HCT116 (cell line): ENCODE measurements at regions not wholly inside any gene's neighbourhood (a gene's known extent, or its start where the extent isn't known, plus 50 kb on each side); places are given as distances from the start of the nearest gene placed in this dataset.

Experiments
- ATF3 ChIP-seq: IDR thresholded peaks from 2 replicates; pipeline ENCODE4 v1.6.1; 2012
- EZH2 ChIP-seq: fragments of 200-600 bp; sonication (generic); IDR thresholded peaks from 2 replicates; pipeline ENCODE4 v1.6.1; 2017; ENCODE audit warnings: antibody characterized with exemption, mixed run types
- POLR2A ChIP-seq: IDR thresholded peaks from 2 replicates; pipeline ENCODE4 v1.7.0; 2011; ENCODE audit warnings: borderline replicate concordance; ENCODE audit not compliant: insufficient read depth, insufficient read length; ENCODE audit errors: extremely low read depth
- REST ChIP-seq: IDR thresholded peaks from 2 replicates; pipeline ENCODE4 v1.6.1; 2012; ENCODE audit warnings: low read depth
- ZBTB33 ChIP-seq: IDR thresholded peaks from 2 replicates; pipeline ENCODE4 v1.6.1; 2011; ENCODE audit warnings: mild to moderate bottlenecking, low read length, moderate library complexity; ENCODE audit not compliant: insufficient replicate concordance; ENCODE audit errors: extremely low read depth
- TF ChIP-seq, protein P1 (sequence below), 3 experiments: fragments of 200-600 bp in 1 of 3; sonication (generic) in 1 of 3; IDR thresholded peaks in 2 of 3; conservative IDR thresholded peaks in 1 of 3; 2 replicates each; pipeline ENCODE4 v1.5.1; 2012 to 2017; ENCODE audit warnings: low read depth in 2 of 3, low read length in 2 of 3, antibody characterized with exemption in 1 of 3, borderline replicate concordance in 1 of 3, control low read depth in 1 of 3, mild to moderate bottlenecking in 1 of 3, mixed read lengths in 1 of 3, mixed run types in 1 of 3, moderate library complexity in 1 of 3; ENCODE audit not compliant: insufficient read depth in 1 of 3
- TF ChIP-seq, protein P2 (sequence below): IDR thresholded peaks from 2 replicates; pipeline ENCODE4 v1.6.1; 2012

- no peak for TF ChIP-seq REST
- TF ChIP-seq POLR2A = no peak
- TF ChIP-seq ATF3 = no peak
- no peak for TF ChIP-seq EZH2
- no peak for TF ChIP-seq ZBTB33
- TF ChIP-seq, protein P1, sequence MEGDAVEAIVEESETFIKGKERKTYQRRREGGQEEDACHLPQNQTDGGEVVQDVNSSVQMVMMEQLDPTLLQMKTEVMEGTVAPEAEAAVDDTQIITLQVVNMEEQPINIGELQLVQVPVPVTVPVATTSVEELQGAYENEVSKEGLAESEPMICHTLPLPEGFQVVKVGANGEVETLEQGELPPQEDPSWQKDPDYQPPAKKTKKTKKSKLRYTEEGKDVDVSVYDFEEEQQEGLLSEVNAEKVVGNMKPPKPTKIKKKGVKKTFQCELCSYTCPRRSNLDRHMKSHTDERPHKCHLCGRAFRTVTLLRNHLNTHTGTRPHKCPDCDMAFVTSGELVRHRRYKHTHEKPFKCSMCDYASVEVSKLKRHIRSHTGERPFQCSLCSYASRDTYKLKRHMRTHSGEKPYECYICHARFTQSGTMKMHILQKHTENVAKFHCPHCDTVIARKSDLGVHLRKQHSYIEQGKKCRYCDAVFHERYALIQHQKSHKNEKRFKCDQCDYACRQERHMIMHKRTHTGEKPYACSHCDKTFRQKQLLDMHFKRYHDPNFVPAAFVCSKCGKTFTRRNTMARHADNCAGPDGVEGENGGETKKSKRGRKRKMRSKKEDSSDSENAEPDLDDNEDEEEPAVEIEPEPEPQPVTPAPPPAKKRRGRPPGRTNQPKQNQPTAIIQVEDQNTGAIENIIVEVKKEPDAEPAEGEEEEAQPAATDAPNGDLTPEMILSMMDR (IDR thresholded peaks at IDR 0.05 in 2 of 3, conservative IDR thresholded peaks at IDR 0.05 in 1 of 3; ENCODE audit: borderline replicate concordance in 1 of 3, insufficient read depth in 1 of 3, low read depth in 2 of 3, low read length in 2 of 3) = no peak
- TF ChIP-seq, protein P2, sequence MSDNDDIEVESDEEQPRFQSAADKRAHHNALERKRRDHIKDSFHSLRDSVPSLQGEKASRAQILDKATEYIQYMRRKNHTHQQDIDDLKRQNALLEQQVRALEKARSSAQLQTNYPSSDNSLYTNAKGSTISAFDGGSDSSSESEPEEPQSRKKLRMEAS = no peak
Measured at GRCh38 chrX:40422021-40422420, 158.7 kb upstream of the ATP6AP2 start (continued).
